Transverse colon (tissue), 4 donors: ENCODE measurements at regions not wholly inside any gene's neighbourhood (a gene's known extent, or its start where the extent isn't known, plus 50 kb on each side); places are given as distances from the start of the nearest gene placed in this dataset.

Experiments
- DNase-seq: peaks from one replicate; pipeline ENCODE4 v3.0.0-alpha.2; 2019
- H3K27ac ChIP-seq, 4 donors: fragments of 200-600 bp; sonication (generic); 2 replicates each; pipeline ENCODE4 v1.5.1; 2016 to 2018; ENCODE audit warnings: inconsistent platforms in 4 of 4
- H3K27me3 ChIP-seq: fragments of 200-600 bp; sonication (generic); 2 replicates; pipeline ENCODE4 v1.5.1; 2017; ENCODE audit warnings: inconsistent platforms
- H3K36me3 ChIP-seq, 4 donors: fragments of 200-600 bp; sonication (generic); 2 replicates each; pipeline ENCODE4 v1.5.1; 2017 to 2019; ENCODE audit warnings: inconsistent platforms in 4 of 4
- H3K4me1 ChIP-seq, 4 donors: fragments of 200-600 bp; sonication (generic); 2 replicates each; pipeline ENCODE4 v1.5.1; 2017 to 2020; ENCODE audit warnings: inconsistent platforms in 4 of 4
- H3K4me3 ChIP-seq, 4 donors: fragments of 200-600 bp; sonication (generic); 1 replicate in 1 of 4; 2 replicates in 3 of 4; pipeline versions ENCODE4 v1.5.1 to v1.6.1; 2017 to 2019; ENCODE audit warnings: inconsistent platforms in 4 of 4
- H3K9me3 ChIP-seq, 2 donors: fragments of 200-600 bp; sonication (generic); 2 replicates each; pipeline ENCODE4 v1.5.1; 2017 to 2019; ENCODE audit warnings: inconsistent platforms in 2 of 2
- CTCF ChIP-seq, 5 experiments: fragments of 200-600 bp in 3 of 5; fragments of 450-650 bp in 2 of 5; sonication (generic) in 3 of 5; IDR thresholded peaks; 1 replicate in 2 of 5; 2 replicates in 3 of 5; pipeline ENCODE4 v1.5.1; 2016 to 2017; ENCODE audit warnings: antibody characterized with exemption in 5 of 5, inconsistent platforms in 3 of 5, mild to moderate bottlenecking in 2 of 5, moderate library complexity in 1 of 5
- EP300 ChIP-seq: sonication (generic); formaldehyde crosslinking; IDR thresholded peaks from one replicate; pipeline ENCODE4 v1.6.1; 2017; ENCODE audit warnings: antibody characterized with exemption, low read depth
- POLR2A ChIP-seq: fragments of 450-650 bp; IDR thresholded peaks from one replicate; pipeline ENCODE4 v1.6.1; 2016; ENCODE audit warnings: antibody characterized with exemption, mild to moderate bottlenecking, moderate library complexity
- POLR2AphosphoS5 ChIP-seq, 3 donors: sonication (generic); formaldehyde crosslinking; IDR thresholded peaks; one replicate each; pipeline ENCODE4 v1.6.1; 2016; ENCODE audit warnings: antibody characterized with exemption in 3 of 3
- whole genome bisulfite sequencing, 2 donors: methylation state at CpG; one replicate each; pipeline ENCODE4 v1.1.5; 2018; ENCODE audit warnings: low coverage in 1 of 2; 5-methylcytosine and 5-hydroxymethylcytosine counted together
- in situ Hi-C, 4 donors: fragments of 200-750 bp; cut with MboI; loops; one replicate each; pipeline versions ENCODE4 v1.15.0 to v1.15.1; 2017; ENCODE audit warnings: low sequenced_read_pairs in 3 of 4, low pct_ligation_motif_present in 1 of 4, low pct_unique_long_range_greater_than_20kb in 1 of 4
- intact Hi-C: fragments of 100-400 bp; cut with DNase I; formaldehyde crosslinking; loops from one replicate; pipeline ENCODE4 v1.15.1; 2023; ENCODE audit warnings: low total_unique reads

- H3K9me3 ChIP-seq, result no peaks in the 10 kb centered on the region
- no peaks in the 10 kb centered on the region for H3K4me1 ChIP-seq
- in situ Hi-C loops (no loop called here), intact Hi-C loops (loop anchor here (5.0 kb wide), 1 partner anchor 181 kb away; no protein-coding TSS in a partner anchor)
- H3K4me3 ChIP-seq, result no peak overlapping the region
- no peak for DNase-seq
- H3K36me3 ChIP-seq, result no peaks in the 10 kb centered on the region
- no peak for TF ChIP-seq POLR2A
- TF ChIP-seq EP300, result no peak
- no peak for TF ChIP-seq POLR2AphosphoS5 (IDR thresholded peaks at IDR 0.05)
- no peak for TF ChIP-seq CTCF (IDR thresholded peaks at IDR 0.05)
- WGBS, 2 donors, result 55 to 75% methylated on average over 2 of the region's 2 CpGs
- no peak overlapping the region for H3K27ac ChIP-seq
- H3K27me3 ChIP-seq, result no peaks in the 10 kb centered on the region
These were observed 150.3 kb downstream of the GPAT3 start for GRCh38 chr4:83686166-83686565.

GRCh38 chr4:83679692-83680091 lies 143.8 kb downstream of the GPAT3 start:
- TF ChIP-seq EP300 (no peak), POLR2A (no peak)
- no peaks in the 10 kb centered on the region for H3K36me3 ChIP-seq
- H3K27ac ChIP-seq, result no peak overlapping the region
- no peaks in the 10 kb centered on the region for H3K4me1 ChIP-seq
- H3K27me3 ChIP-seq, result peaks cover 10% of the 10 kb centered on the region
- 68 to 70% methylated on average over 1 of the region's 1 CpG for WGBS, 2 donors
- H3K9me3 ChIP-seq, result no peaks in the 10 kb centered on the region
- no peak overlapping the region for H3K4me3 ChIP-seq
- in situ Hi-C loops (no loop called here), intact Hi-C loops (no loop called here)
- DNase-seq, result no peak

- no peak for DNase-seq
- H3K4me3 ChIP-seq, result no peak overlapping the region
- no peaks in the 10 kb centered on the region for H3K36me3 ChIP-seq
- 68 to 85% methylated on average over 2 to 3 of the region's 3 CpGs for WGBS, 2 donors
- no peaks in the 10 kb centered on the region for H3K4me1 ChIP-seq
- H3K27me3 ChIP-seq, result peaks cover 10% of the 10 kb centered on the region
- intact Hi-C loops (no loop called here), in situ Hi-C loops (no loop called here)
- no peak overlapping the region for H3K27ac ChIP-seq
- TF ChIP-seq CTCF (IDR thresholded peaks at IDR 0.05) (no peak), POLR2A (no peak), POLR2AphosphoS5 (IDR thresholded peaks at IDR 0.05) (no peak), EP300 (no peak)
- no peaks in the 10 kb centered on the region for H3K9me3 ChIP-seq
These were observed 143.3 kb downstream of the GPAT3 start for GRCh38 chr4:83679254-83679653.

GRCh38 chr4:83677656-83678055 lies 141.7 kb downstream of the GPAT3 start:
- Histone ChIP-seq H3K27me3 (peaks cover 10% of the 10 kb centered on the region), H3K36me3 (no peaks in the 10 kb centered on the region), H3K4me1 (no peaks in the 10 kb centered on the region), H3K27ac (no peak overlapping the region), H3K9me3 (no peaks in the 10 kb centered on the region), H3K4me3 (no peak overlapping the region)
- in situ Hi-C loops, result no loop called here
- intact Hi-C loops, result no loop called here
- WGBS, 2 donors, result 55 to 80% methylated on average over 3 of the region's 3 CpGs
- TF ChIP-seq POLR2A (no peak), EP300 (no peak), CTCF (IDR thresholded peaks at IDR 0.05) (no peak), POLR2AphosphoS5 (IDR thresholded peaks at IDR 0.05) (no peak)
- DNase-seq, result no peak

GRCh38 chr4:83664741-83665140 lies 128.8 kb downstream of the GPAT3 start:
- H3K36me3 ChIP-seq, result no peaks in the 10 kb centered on the region
- no peak for DNase-seq
- in situ Hi-C loops (loop anchor here in 2 of 4 donors (25.0 kb wide), 1 partner anchor 848 kb away; no protein-coding TSS in a partner anchor), intact Hi-C loops (no loop called here)
- no peak for TF ChIP-seq EP300
- TF ChIP-seq POLR2AphosphoS5 (IDR thresholded peaks at IDR 0.05), result no peak
- no peak for TF ChIP-seq CTCF (IDR thresholded peaks at IDR 0.05)
- TF ChIP-seq POLR2A, result no peak
- H3K27ac ChIP-seq, result no peak overlapping the region
- 77 to 89% methylated on average over 1 to 5 of the region's 5 CpGs for WGBS, 2 donors
- no peak overlapping the region for H3K4me3 ChIP-seq
- no peaks in the 10 kb centered on the region for H3K27me3 ChIP-seq
- no peaks in the 10 kb centered on the region for H3K9me3 ChIP-seq
- no peaks in the 10 kb centered on the region for H3K4me1 ChIP-seq
